ENCODE measurements at regions not wholly inside any gene's neighbourhood (a gene's known extent, or its start where the extent isn't known, plus 50 kb on each side); places are given as distances from the start of the nearest gene placed in this dataset.

GRCh38 chr3:180359061-180359952, 242.7 kb upstream of the TTC14 start:
- Mint-ChIP-seq H3K4me3 (no peak overlapping the region), H3K27ac (no peak overlapping the region), H3K4me1 (no peaks in the 10 kb centered on the region), H3K27me3 (no peaks in the 10 kb centered on the region), H3K9me3 (ENCODE audit: insufficient read depth) (no peaks in the 10 kb centered on the region)
- Histone ChIP-seq H3K9ac (ENCODE audit: low read length) (no peak overlapping the region), H3K4me1 (ENCODE audit: control insufficient read depth in 2 of 2, insufficient read depth in 2 of 2, low read length in 2 of 2) (no peaks in the 10 kb centered on the region), H3K9me3 (ENCODE audit: control extremely low read depth in 1 of 3, control insufficient read depth in 2 of 3, insufficient read depth in 1 of 3, low read length in 2 of 3) (no peaks in the 10 kb centered on the region), H3K27me3 (replicated peaks in 1 of 4; ENCODE audit: control extremely low read depth in 1 of 4, control insufficient read depth in 3 of 4, insufficient read depth in 4 of 4, low read length in 3 of 4) (no peaks in the 10 kb centered on the region), H3K79me2 (ENCODE audit: control insufficient read depth, insufficient read depth, low read length) (no peaks in the 10 kb centered on the region), H3K27ac (ENCODE audit: low read length in 2 of 2) (no peak overlapping the region), H3K4me2 (replicated peaks; ENCODE audit: low read depth, low read length, poor library complexity, severe bottlenecking) (no peak overlapping the region), H3K36me3 (replicated peaks in 1 of 2; ENCODE audit: control extremely low read depth in 1 of 2, control insufficient read depth in 1 of 2, extremely low read depth in 1 of 2, insufficient read depth in 2 of 2, low read length in 1 of 2) (no peaks in the 10 kb centered on the region), H4K20me1 (ENCODE audit: control insufficient read depth, insufficient read depth, low read length, poor library complexity, severe bottlenecking) (no peaks in the 10 kb centered on the region), H3K4me3 (ENCODE audit: control extremely low read depth in 1 of 5, extremely low read depth in 1 of 5, insufficient read depth in 1 of 5, low read depth in 2 of 5, low read length in 4 of 5) (no peak overlapping the region), H2AFZ (ENCODE audit: insufficient read depth, low read depth, low read length, poor library complexity, severe bottlenecking) (no peak overlapping the region)
- ChIA-PET POLR2A (no interaction called here), CTCF (no interaction called here)
- DNase-seq (no peak), ATAC-seq (ENCODE audit: low read depth) (no peak)
- no CpG with 5 or more reads among the region's 4 CpGs for WGBS (ENCODE audit: insufficient coverage)
- intact Hi-C loops (cut with micrococcal nuclease) = no loop called here
- TF ChIP-seq CTCF (IDR thresholded peaks at IDR 0.05) (no peak), EZH2 (IDR thresholded peaks at IDR 0.05; ENCODE audit: borderline replicate concordance, insufficient read depth, low read depth, low read length, poor library complexity, severe bottlenecking) (no peak)

- no peak overlapping the region for H2AFZ ChIP-seq (ENCODE audit: insufficient read depth, low read depth, low read length, poor library complexity, severe bottlenecking)
- H3K9ac ChIP-seq (ENCODE audit: low read length) = no peak overlapping the region
- H3K79me2 ChIP-seq (ENCODE audit: control insufficient read depth, insufficient read depth, low read length) = no peaks in the 10 kb centered on the region
- Mint-ChIP-seq H3K9me3 (ENCODE audit: insufficient read depth) (no peaks in the 10 kb centered on the region), H3K4me3 (no peak overlapping the region), H3K27me3 (no peaks in the 10 kb centered on the region), H3K4me1 (no peaks in the 10 kb centered on the region), H3K27ac (no peak overlapping the region)
- H4K20me1 ChIP-seq (ENCODE audit: control insufficient read depth, insufficient read depth, low read length, poor library complexity, severe bottlenecking) = no peaks in the 10 kb centered on the region
- no CpG with 5 or more reads among the region's 2 CpGs for WGBS (ENCODE audit: insufficient coverage)
- DNase-seq (no peak), ATAC-seq (ENCODE audit: low read depth) (no peak)
- no peak overlapping the region for H3K4me2 ChIP-seq (replicated peaks; ENCODE audit: low read depth, low read length, poor library complexity, severe bottlenecking)
- CTCF ChIA-PET = no interaction called here
- intact Hi-C loops (cut with micrococcal nuclease) = no loop called here
- no peak overlapping the region for H3K27ac ChIP-seq (ENCODE audit: low read length in 2 of 2)
- no peak overlapping the region for H3K4me3 ChIP-seq (ENCODE audit: control extremely low read depth in 1 of 5, extremely low read depth in 1 of 5, insufficient read depth in 1 of 5, low read depth in 2 of 5, low read length in 4 of 5)
- no peaks in the 10 kb centered on the region for H3K36me3 ChIP-seq (replicated peaks in 1 of 2; ENCODE audit: control extremely low read depth in 1 of 2, control insufficient read depth in 1 of 2, extremely low read depth in 1 of 2, insufficient read depth in 2 of 2, low read length in 1 of 2)
- H3K27me3 ChIP-seq (replicated peaks in 1 of 4; ENCODE audit: control extremely low read depth in 1 of 4, control insufficient read depth in 3 of 4, insufficient read depth in 4 of 4, low read length in 3 of 4) = no peaks in the 10 kb centered on the region
- POLR2A ChIA-PET = no interaction called here
- TF ChIP-seq CTCF (IDR thresholded peaks at IDR 0.05) (no peak), EZH2 (IDR thresholded peaks at IDR 0.05; ENCODE audit: borderline replicate concordance, insufficient read depth, low read depth, low read length, poor library complexity, severe bottlenecking) (no peak)
- no peaks in the 10 kb centered on the region for H3K9me3 ChIP-seq (ENCODE audit: control extremely low read depth in 1 of 3, control insufficient read depth in 2 of 3, insufficient read depth in 1 of 3, low read length in 2 of 3)
- H3K4me1 ChIP-seq (ENCODE audit: control insufficient read depth in 2 of 2, insufficient read depth in 2 of 2, low read length in 2 of 2) = no peaks in the 10 kb centered on the region
Measured at GRCh38 chr3:180359953-180360279, 242.0 kb upstream of the TTC14 start.
